ENCODE measurements at regions not wholly inside any gene's neighbourhood (a gene's known extent, or its start where the extent isn't known, plus 50 kb on each side); places are given as distances from the start of the nearest gene placed in this dataset.
A peak's percentile ranks its signal among the peaks of the same experiment; 100 is the strongest.
"Not testable (repeated sequence)": the region's sequence is repeated elsewhere in the genome, so short reads cannot be mapped to it uniquely, and the experiment has no call there.

GRCh38 chr2:217585362-217585761 is 417.4 kb downstream of the TNS1 start:
- Histone ChIP-seq H3K36me3 (ENCODE audit: control insufficient read depth, insufficient read depth, low read length, severe bottlenecking) (no peaks in the 10 kb centered on the region), H3K4me3 (ENCODE audit: low read length) (no peak overlapping the region), H3K9me3 (ENCODE audit: control insufficient read depth, low read length) (no peaks in the 10 kb centered on the region), H3K4me1 (ENCODE audit: control insufficient read depth, insufficient read depth, low read length) (peaks cover 13% of the 10 kb centered on the region), H3K9ac (ENCODE audit: low read length) (no peak overlapping the region), H3K27me3 (replicated peaks; ENCODE audit: control insufficient read depth, insufficient read depth, low read length) (peaks cover 7% of the 10 kb centered on the region)
- no peak for DNase-seq (ENCODE audit: low read depth)

DNA sequence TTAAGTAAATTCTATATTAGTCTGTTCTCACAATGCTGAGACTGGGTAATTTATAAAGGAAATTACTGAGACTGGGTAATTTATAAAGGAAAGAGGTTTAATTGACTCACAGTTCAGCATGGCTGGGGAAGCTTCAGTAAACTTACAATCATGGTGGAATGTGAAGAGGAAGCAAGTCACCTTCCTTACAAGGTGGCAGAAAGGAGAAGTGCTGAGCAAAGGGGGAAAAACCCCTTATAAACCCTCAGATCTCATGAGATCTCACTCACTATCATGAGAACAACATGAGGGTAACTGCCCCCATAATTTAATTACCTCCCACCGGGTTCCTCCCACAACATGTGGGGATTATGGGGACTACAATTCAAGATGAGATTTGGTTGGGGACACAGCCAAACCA is 422.4 kb downstream of the TNS1 start:
- H3K9me3 ChIP-seq (ENCODE audit: control insufficient read depth, low read length); H3K27me3 ChIP-seq (replicated peaks; ENCODE audit: control insufficient read depth, insufficient read depth, low read length); H3K36me3 ChIP-seq (ENCODE audit: control insufficient read depth, insufficient read depth, low read length, severe bottlenecking); H3K4me3 ChIP-seq (ENCODE audit: low read length); DNase-seq (ENCODE audit: low read depth); H3K9ac ChIP-seq (ENCODE audit: low read length): not testable (repeated sequence)
- peaks cover 13% of the 10 kb centered on the region for H3K4me1 ChIP-seq (ENCODE audit: control insufficient read depth, insufficient read depth, low read length)

DNA sequence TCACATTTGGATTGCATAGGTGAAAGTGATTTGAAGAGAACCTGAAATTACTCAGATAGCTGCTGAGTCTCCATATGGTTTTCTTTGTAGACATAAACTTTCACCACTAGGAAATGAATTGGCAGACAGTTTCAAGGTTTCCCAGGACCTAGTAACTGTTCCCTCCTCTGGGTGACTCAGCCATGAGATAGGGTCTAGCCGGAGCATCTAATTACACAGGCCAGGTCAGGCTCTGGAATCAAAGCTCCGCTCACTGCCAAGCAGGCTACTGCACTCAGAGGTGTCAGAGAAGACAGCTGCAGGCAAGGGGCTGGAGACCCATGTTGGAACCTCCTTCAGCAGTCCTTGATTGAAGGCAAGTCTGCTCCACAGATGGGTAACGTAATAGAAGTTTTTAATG is 429.2 kb downstream of the TNS1 start:
- Histone ChIP-seq H3K36me3 (ENCODE audit: control insufficient read depth, insufficient read depth, low read length, severe bottlenecking) (no peaks in the 10 kb centered on the region), H3K9ac (ENCODE audit: low read length) (no peak overlapping the region), H3K4me1 (ENCODE audit: control insufficient read depth, insufficient read depth, low read length) (peaks cover 1% of the 10 kb centered on the region), H3K4me3 (ENCODE audit: low read length) (no peak overlapping the region), H3K9me3 (ENCODE audit: control insufficient read depth, low read length) (peaks cover 3% of the 10 kb centered on the region), H3K27me3 (replicated peaks; ENCODE audit: control insufficient read depth, insufficient read depth, low read length) (no peaks in the 10 kb centered on the region)
- peak; percentile 47 for DNase-seq (ENCODE audit: low read depth)

DNA sequence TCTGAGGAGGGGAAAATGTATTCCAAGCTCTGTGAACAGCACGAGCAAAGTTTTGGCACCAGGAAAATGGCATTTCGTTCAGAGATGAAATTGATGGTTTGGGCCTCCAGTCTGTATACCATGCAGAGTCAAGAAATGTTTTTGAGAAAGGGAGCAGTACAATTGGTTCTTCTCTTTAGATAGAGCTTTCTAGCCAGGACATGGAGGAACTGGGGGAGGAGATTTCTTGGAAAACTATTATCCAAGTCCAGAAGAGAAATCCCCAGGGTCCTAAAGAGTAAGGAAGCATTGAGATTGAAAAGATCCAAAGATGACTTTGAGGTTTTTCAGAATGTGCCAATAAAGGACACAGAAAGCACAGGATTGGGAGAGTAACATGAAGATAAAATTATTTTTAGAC is 432.4 kb downstream of the TNS1 start:
- peaks cover 7% of the 10 kb centered on the region for H3K4me1 ChIP-seq (ENCODE audit: control insufficient read depth, insufficient read depth, low read length)
- peaks cover 3% of the 10 kb centered on the region for H3K9me3 ChIP-seq (ENCODE audit: control insufficient read depth, low read length)
- no peaks in the 10 kb centered on the region for H3K27me3 ChIP-seq (replicated peaks; ENCODE audit: control insufficient read depth, insufficient read depth, low read length)
- no peak overlapping the region for H3K9ac ChIP-seq (ENCODE audit: low read length)
- H3K36me3 ChIP-seq (ENCODE audit: control insufficient read depth, insufficient read depth, low read length, severe bottlenecking): no peaks in the 10 kb centered on the region
- no peak overlapping the region for H3K4me3 ChIP-seq (ENCODE audit: low read length)
- DNase-seq (ENCODE audit: low read depth): no peak

- Histone ChIP-seq H3K4me1 (ENCODE audit: control insufficient read depth, insufficient read depth, low read length) (peaks cover 7% of the 10 kb centered on the region), H3K4me3 (ENCODE audit: low read length) (no peak overlapping the region), H3K9me3 (ENCODE audit: control insufficient read depth, low read length) (no peaks in the 10 kb centered on the region), H3K9ac (ENCODE audit: low read length) (no peak overlapping the region), H3K36me3 (ENCODE audit: control insufficient read depth, insufficient read depth, low read length, severe bottlenecking) (no peaks in the 10 kb centered on the region), H3K27me3 (replicated peaks; ENCODE audit: control insufficient read depth, insufficient read depth, low read length) (no peaks in the 10 kb centered on the region)
- DNase-seq (ENCODE audit: low read depth): peak; percentile 74
Measured at GRCh38 chr2:217568289-217568971, 434.4 kb downstream of the TNS1 start.

DNA sequence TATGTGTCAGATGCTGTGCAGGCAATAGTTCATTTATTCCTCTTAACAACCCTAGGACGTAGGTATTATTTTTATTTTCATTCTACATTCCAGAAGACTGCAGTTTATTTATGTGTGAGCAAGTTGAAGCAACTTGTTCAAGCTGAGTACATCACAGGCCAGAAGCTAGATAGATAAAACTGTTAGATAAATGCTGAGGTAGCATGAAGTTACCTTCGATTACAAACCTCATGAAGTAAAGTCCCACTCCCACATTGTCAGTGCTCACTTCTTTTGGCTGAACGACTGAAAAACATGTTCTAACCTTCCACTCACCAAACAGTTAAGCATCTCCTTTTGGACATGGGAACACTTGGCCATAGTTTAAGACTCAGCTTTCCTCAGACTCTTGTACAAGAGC is 439.2 kb downstream of the TNS1 start:
- no peak for DNase-seq (ENCODE audit: low read depth)
- H3K4me1 ChIP-seq (ENCODE audit: control insufficient read depth, insufficient read depth, low read length): peaks cover 6% of the 10 kb centered on the region

DNA sequence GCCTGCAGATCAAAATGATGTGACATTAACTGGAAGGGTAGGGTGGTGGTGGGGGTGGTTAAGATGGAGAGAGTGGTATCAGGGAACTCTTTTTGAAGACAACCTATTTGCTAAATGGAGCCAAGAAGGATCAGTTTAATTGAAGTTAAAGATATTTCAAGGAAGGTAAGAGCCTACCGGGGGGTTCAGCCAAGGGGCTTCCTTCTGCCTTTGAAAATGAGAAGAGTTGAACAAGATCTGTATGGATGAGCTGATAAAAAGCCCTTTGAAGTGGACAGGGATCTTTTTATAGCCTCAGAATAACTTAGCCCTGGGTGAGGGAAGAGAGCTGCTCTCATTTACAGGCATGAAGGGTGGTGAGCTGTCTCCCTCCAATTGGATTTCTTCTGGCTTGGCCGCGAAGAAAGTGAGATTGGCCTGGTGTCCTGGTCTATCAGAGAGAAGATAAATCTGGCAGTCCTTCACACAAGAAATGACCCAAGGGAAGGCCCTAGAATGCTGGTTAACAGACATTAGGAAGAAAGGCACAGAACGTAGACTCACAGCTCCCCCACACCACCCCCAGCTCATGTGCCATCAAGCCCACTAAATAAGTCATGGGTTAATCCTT is 439.8 kb downstream of the TNS1 start:
- H3K36me3 ChIP-seq (ENCODE audit: control insufficient read depth, insufficient read depth, low read length, severe bottlenecking): no peaks in the 10 kb centered on the region
- H3K27me3 ChIP-seq (replicated peaks; ENCODE audit: control insufficient read depth, insufficient read depth, low read length): no peaks in the 10 kb centered on the region
- H3K9ac ChIP-seq (ENCODE audit: low read length): no peak overlapping the region
- no peak for DNase-seq (ENCODE audit: low read depth)
- H3K4me3 ChIP-seq (ENCODE audit: low read length): no peak overlapping the region
- H3K4me1 ChIP-seq (ENCODE audit: control insufficient read depth, insufficient read depth, low read length): no peaks in the 10 kb centered on the region
- peaks cover 10% of the 10 kb centered on the region for H3K9me3 ChIP-seq (ENCODE audit: control insufficient read depth, low read length)

More for the DNA sequence above, 439.2 kb downstream of the TNS1 start:
- no peak overlapping the region for H3K9ac ChIP-seq (ENCODE audit: low read length)
- no peaks in the 10 kb centered on the region for H3K27me3 ChIP-seq (replicated peaks; ENCODE audit: control insufficient read depth, insufficient read depth, low read length)
- peaks cover 10% of the 10 kb centered on the region for H3K9me3 ChIP-seq (ENCODE audit: control insufficient read depth, low read length)
- no peaks in the 10 kb centered on the region for H3K36me3 ChIP-seq (ENCODE audit: control insufficient read depth, insufficient read depth, low read length, severe bottlenecking)
- no peak overlapping the region for H3K4me3 ChIP-seq (ENCODE audit: low read length)

DNA sequence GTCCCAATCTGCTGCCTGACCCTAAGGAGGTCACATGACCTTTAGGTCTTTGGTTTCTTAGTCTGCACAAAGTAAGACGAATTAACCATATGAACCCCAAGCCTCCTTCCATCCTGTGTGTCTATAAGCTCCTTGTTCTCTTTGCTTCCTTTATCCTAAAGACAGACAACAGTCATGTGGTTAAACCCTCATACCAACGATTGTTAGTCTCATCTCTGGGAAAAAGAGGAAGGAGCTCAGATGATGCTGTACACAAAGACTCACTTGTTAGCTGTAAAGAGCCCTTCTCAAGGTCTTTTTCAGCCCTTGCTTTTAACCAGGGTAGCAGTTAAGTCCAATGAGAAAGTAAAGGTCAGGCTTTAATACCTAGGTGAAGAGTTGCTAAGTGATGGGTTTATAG is 443.7 kb downstream of the TNS1 start:
- Histone ChIP-seq H3K4me3 (ENCODE audit: low read length) (no peak overlapping the region), H3K27me3 (replicated peaks; ENCODE audit: control insufficient read depth, insufficient read depth, low read length) (no peaks in the 10 kb centered on the region), H3K9ac (ENCODE audit: low read length) (no peak overlapping the region), H3K36me3 (ENCODE audit: control insufficient read depth, insufficient read depth, low read length, severe bottlenecking) (no peaks in the 10 kb centered on the region), H3K4me1 (ENCODE audit: control insufficient read depth, insufficient read depth, low read length) (peaks cover 19% of the 10 kb centered on the region), H3K9me3 (ENCODE audit: control insufficient read depth, low read length) (peaks cover 10% of the 10 kb centered on the region)
- no peak for DNase-seq (ENCODE audit: low read depth)

- Histone ChIP-seq H3K4me3 (ENCODE audit: low read length) (no peak overlapping the region), H3K9me3 (ENCODE audit: control insufficient read depth, low read length) (no peaks in the 10 kb centered on the region), H3K36me3 (ENCODE audit: control insufficient read depth, insufficient read depth, low read length, severe bottlenecking) (no peaks in the 10 kb centered on the region), H3K4me1 (ENCODE audit: control insufficient read depth, insufficient read depth, low read length) (peaks cover 49% of the 10 kb centered on the region), H3K9ac (ENCODE audit: low read length) (no peak overlapping the region), H3K27me3 (replicated peaks; ENCODE audit: control insufficient read depth, insufficient read depth, low read length) (no peaks in the 10 kb centered on the region)
- DNase-seq (ENCODE audit: low read depth): no peak
Measured at GRCh38 chr2:217555081-217555876, 447.5 kb downstream of the TNS1 start.

GRCh38 chr2:217553679-217554078 is 449.1 kb downstream of the TNS1 start:
- Histone ChIP-seq H3K9ac (ENCODE audit: low read length) (peak overlapping the region; percentile 9), H3K36me3 (ENCODE audit: control insufficient read depth, insufficient read depth, low read length, severe bottlenecking) (no peaks in the 10 kb centered on the region), H3K4me3 (ENCODE audit: low read length) (no peak overlapping the region), H3K9me3 (ENCODE audit: control insufficient read depth, low read length) (no peaks in the 10 kb centered on the region), H3K4me1 (ENCODE audit: control insufficient read depth, insufficient read depth, low read length) (peaks cover 49% of the 10 kb centered on the region), H3K27me3 (replicated peaks; ENCODE audit: control insufficient read depth, insufficient read depth, low read length) (no peaks in the 10 kb centered on the region)
- no peak for DNase-seq (ENCODE audit: low read depth)

GRCh38 chr2:217553202-217553601 is 449.6 kb downstream of the TNS1 start:
- H3K36me3 ChIP-seq (ENCODE audit: control insufficient read depth, insufficient read depth, low read length, severe bottlenecking): no peaks in the 10 kb centered on the region
- peak overlapping the region; percentile 9 for H3K9ac ChIP-seq (ENCODE audit: low read length)
- no peak overlapping the region for H3K4me3 ChIP-seq (ENCODE audit: low read length)
- H3K27me3 ChIP-seq (replicated peaks; ENCODE audit: control insufficient read depth, insufficient read depth, low read length): no peaks in the 10 kb centered on the region
- no peaks in the 10 kb centered on the region for H3K9me3 ChIP-seq (ENCODE audit: control insufficient read depth, low read length)
- no peak for DNase-seq (ENCODE audit: low read depth)
- peaks cover 49% of the 10 kb centered on the region for H3K4me1 ChIP-seq (ENCODE audit: control insufficient read depth, insufficient read depth, low read length)

Data from adipocyte (in vitro differentiated cells).